Astrocyte (in vitro differentiated cells and primary cell): ENCODE measurements at regions not wholly inside any gene's neighbourhood (a gene's known extent, or its start where the extent isn't known, plus 50 kb on each side); places are given as distances from the start of the nearest gene placed in this dataset.

ENCODE experiments used
- CTCF ChIP-seq: IDR thresholded peaks from 2 replicates; pipeline ENCODE4 v1.5.1; 2011; ENCODE audit warnings: low read depth, mild to moderate bottlenecking, inconsistent platforms, low read length, moderate library complexity; ENCODE audit not compliant: insufficient read depth
- EZH2 ChIP-seq: IDR thresholded peaks from 2 replicates; pipeline ENCODE4 v1.6.1; 2012; ENCODE audit warnings: mild to moderate bottlenecking, low read length, inconsistent platforms; ENCODE audit not compliant: insufficient read depth

- no peak for TF ChIP-seq CTCF
- no peak for TF ChIP-seq EZH2
Observed at GRCh38 chr4:138405466-138405891, 163.3 kb upstream of the SLC7A11 start.
